ENCODE measurements at regions not wholly inside any gene's neighbourhood (a gene's known extent, or its start where the extent isn't known, plus 50 kb on each side); places are given as distances from the start of the nearest gene placed in this dataset.
"Not testable (repeated sequence)": the region's sequence is repeated elsewhere in the genome, so short reads cannot be mapped to it uniquely, and the experiment has no call there.

DNA sequence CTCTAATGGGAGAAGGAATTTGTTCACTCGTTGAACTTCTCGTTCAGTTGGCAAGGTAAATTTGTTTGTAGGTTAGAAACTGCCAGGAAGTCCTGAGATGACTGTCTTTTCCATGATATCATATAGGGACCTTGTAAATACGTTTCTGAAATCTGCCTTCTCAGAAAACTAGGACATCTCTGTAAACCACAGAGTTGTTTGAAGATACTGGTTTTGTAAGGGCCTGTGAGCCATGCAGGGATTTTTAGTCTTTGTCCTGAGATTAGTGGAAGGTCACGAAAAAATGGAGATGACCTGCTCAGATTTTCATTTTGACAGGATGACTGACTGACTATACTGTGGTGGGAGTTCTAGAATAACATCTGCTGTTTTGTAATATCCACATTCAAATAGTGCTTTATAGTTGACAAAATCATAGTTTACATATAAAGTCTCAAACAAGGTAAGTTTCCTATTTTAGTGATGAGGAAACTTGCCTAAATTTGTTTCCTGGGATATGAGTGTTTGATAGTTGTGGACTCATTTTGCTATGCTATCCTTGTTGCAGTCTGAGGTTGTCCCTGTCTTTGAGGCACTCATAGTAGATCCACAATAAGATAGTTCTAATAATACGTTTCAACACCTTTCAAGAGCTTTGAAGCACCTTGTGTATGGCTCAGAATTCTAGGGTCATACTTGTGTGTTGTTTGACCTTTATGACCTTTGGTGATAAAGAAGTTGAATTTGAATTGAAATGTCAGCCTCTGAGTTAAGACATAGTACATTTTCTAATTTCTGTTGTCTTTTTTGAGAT lies 107.3 kb upstream of the PLGLB1 start:
- not testable (repeated sequence) for TF ChIP-seq EZH2 (IDR thresholded peaks at IDR 0.05; ENCODE audit: insufficient read depth, poor library complexity, severe bottlenecking); EZH2phosphoT487 (IDR thresholded peaks at IDR 0.05; ENCODE audit: insufficient read depth, low read depth)
